Activated naive CD8-positive, alpha-beta T cell treated with anti-CD3 and anti-CD28 coated beads, Interleukin-2, amount 50 U/mL, for 24 hours (primary cell): ENCODE measurements at regions not wholly inside any gene's neighbourhood (a gene's known extent, or its start where the extent isn't known, plus 50 kb on each side); places are given as distances from the start of the nearest gene placed in this dataset.
A peak's percentile ranks its signal among the peaks of the same experiment; 100 is the strongest.

Experiments
- ATAC-seq: fragments of 150-1000 bp; cut with Tn5 transposase; one replicate; pipeline ENCODE4 v1.10.0; 2021
- DNase-seq: peaks from one replicate; pipeline ENCODE4 v3.0.0; 2021
- H3K27ac Mint-ChIP-seq: one replicate; pipeline ENCODE4 v1.8.0; 2021; ENCODE audit warnings: mild to moderate bottlenecking, mixed read lengths
- H3K27me3 Mint-ChIP-seq: one replicate; pipeline ENCODE4 v1.8.0; 2021; ENCODE audit warnings: mixed read lengths
- H3K36me3 Mint-ChIP-seq: one replicate; pipeline ENCODE4 v1.8.0; 2021; ENCODE audit warnings: low read depth, mixed read lengths
- H3K4me1 Mint-ChIP-seq: one replicate; pipeline ENCODE4 v1.8.0; 2021; ENCODE audit warnings: mixed read lengths
- H3K4me3 Mint-ChIP-seq: one replicate; pipeline ENCODE4 v1.8.0; 2021; ENCODE audit warnings: mild to moderate bottlenecking, moderate library complexity, mixed read lengths
- H3K9me3 Mint-ChIP-seq: one replicate; pipeline ENCODE4 v1.8.0; 2021; ENCODE audit warnings: mixed read lengths

DNA sequence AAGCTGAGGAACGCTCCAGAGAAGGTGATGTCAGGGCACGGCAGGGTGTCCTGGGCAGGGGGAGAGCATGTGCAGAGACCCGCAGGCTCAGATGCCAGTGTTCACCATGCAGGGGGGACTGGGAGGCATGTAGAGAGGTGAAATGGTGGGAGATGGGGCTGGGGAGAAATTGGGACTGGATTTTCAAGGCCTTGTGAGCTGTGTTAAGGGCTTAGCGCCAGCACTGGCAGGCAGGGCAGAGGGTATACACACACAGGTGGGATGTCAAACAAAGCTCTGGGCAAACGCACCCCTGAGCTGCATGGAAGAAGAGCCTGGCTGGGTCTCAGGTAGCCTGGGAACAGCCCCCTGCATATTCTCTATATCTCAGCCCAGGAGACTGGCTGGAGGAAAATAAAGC lies 282.7 kb downstream of the SHQ1 start:
- no peak overlapping the region for H3K27ac Mint-ChIP-seq
- H3K36me3 Mint-ChIP-seq, result no peaks in the 10 kb centered on the region
- DNase-seq (no peak), ATAC-seq (no peak)
- no peak overlapping the region for H3K4me3 Mint-ChIP-seq
- H3K27me3 Mint-ChIP-seq, result no peaks in the 10 kb centered on the region
- no peaks in the 10 kb centered on the region for H3K9me3 Mint-ChIP-seq
- no peaks in the 10 kb centered on the region for H3K4me1 Mint-ChIP-seq

DNA sequence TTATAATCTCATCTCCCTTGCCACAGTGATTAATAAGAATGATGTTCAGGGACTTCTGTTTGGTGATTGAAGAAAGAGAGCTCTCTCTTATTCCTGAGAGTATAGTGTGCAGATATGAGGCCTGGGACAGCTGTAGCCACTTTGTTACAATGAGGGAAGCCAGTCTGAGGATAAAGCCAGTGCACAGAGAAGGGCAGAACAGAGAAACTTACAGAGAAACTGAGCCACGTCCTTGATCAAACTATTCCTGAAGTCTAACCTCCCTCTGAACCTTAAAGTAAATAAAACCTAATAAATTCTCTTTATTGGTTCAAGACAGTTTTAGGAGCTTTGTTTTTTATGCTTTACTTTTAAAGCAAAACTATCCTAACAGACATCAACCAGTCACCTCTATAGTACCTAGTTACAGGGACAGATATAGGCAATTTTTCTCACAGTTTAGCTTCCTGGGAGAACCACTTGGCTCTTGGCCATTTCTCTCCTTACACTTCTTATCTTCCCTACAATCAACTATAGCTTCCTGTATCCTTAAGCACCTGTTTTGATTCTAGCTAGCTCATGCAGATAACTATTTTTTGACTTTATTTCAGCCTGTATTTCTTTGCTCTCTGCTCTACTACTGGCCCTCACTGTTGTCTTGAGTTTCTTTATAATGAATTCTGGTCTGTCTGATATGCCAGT lies 284.4 kb downstream of the SHQ1 start:
- Mint-ChIP-seq H3K27ac (no peak overlapping the region), H3K36me3 (no peaks in the 10 kb centered on the region), H3K9me3 (no peaks in the 10 kb centered on the region), H3K4me3 (no peak overlapping the region), H3K4me1 (peaks cover 5% of the 10 kb centered on the region), H3K27me3 (no peaks in the 10 kb centered on the region)
- DNase-seq, result no peak
- no peak for ATAC-seq

DNA sequence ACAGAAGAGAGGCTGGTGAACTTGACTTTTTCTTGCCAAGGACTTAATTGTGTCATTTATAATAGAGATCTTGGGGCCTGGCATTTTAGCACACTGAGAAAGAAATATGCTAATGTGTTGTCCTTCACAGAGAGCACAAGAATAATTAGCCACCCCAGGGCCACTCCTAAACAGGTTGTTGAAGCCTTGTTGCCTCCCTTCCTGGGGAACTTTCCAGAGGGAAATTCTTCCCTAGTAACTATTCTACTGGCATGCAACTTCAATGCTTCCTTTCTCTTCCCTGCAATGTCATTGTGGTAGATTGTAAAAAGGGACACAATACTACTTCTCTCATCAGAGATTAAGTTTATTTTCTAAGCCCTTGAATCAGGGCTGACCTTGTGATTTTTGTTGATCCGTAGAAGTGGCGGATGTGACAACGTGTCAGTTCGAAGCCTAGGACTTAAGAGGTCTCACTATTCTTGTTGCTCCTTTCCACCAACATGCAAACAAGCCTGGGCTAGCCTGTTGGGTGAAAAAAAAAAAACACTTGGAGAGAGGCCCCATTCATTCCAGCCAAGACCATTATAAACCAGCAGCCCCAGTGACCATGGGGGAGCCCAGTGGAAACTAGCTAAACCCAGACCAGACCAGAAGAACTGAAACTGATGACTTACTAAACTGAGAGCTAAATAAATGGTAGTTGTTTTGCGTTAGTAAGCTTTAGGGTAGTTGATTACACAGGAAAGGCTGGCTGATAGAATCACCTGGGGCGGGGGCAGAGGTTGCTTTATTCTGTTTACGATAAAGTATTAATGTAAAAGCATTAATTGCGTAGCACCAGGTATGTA lies 287.2 kb downstream of the SHQ1 start:
- H3K27ac Mint-ChIP-seq, result no peak overlapping the region
- DNase-seq (no peak), ATAC-seq (no peak)
- H3K36me3 Mint-ChIP-seq, result no peaks in the 10 kb centered on the region
- no peaks in the 10 kb centered on the region for H3K27me3 Mint-ChIP-seq
- peaks cover 20% of the 10 kb centered on the region for H3K9me3 Mint-ChIP-seq
- no peak overlapping the region for H3K4me3 Mint-ChIP-seq
- peaks cover 7% of the 10 kb centered on the region for H3K4me1 Mint-ChIP-seq

GRCh38 chr3:72559385-72559784 lies 288.9 kb downstream of the SHQ1 start:
- DNase-seq (no peak), ATAC-seq (no peak)
- H3K9me3 Mint-ChIP-seq, result peaks cover 20% of the 10 kb centered on the region
- H3K36me3 Mint-ChIP-seq, result no peaks in the 10 kb centered on the region
- H3K4me1 Mint-ChIP-seq, result peaks cover 7% of the 10 kb centered on the region
- no peak overlapping the region for H3K4me3 Mint-ChIP-seq
- H3K27ac Mint-ChIP-seq, result no peak overlapping the region
- no peaks in the 10 kb centered on the region for H3K27me3 Mint-ChIP-seq

- peaks cover 20% of the 10 kb centered on the region for H3K9me3 Mint-ChIP-seq
- DNase-seq (no peak), ATAC-seq (no peak)
- peaks cover 7% of the 10 kb centered on the region for H3K4me1 Mint-ChIP-seq
- H3K36me3 Mint-ChIP-seq, result no peaks in the 10 kb centered on the region
- H3K27me3 Mint-ChIP-seq, result no peaks in the 10 kb centered on the region
- H3K4me3 Mint-ChIP-seq, result no peak overlapping the region
- H3K27ac Mint-ChIP-seq, result no peak overlapping the region
These were observed 290.2 kb downstream of the SHQ1 start for GRCh38 chr3:72558001-72558400.

- no peak for DNase-seq
- H3K27me3 Mint-ChIP-seq, result no peaks in the 10 kb centered on the region
- ATAC-seq, result no peak
- H3K4me3 Mint-ChIP-seq, result no peak overlapping the region
- H3K4me1 Mint-ChIP-seq, result peaks cover 7% of the 10 kb centered on the region
- H3K36me3 Mint-ChIP-seq, result no peaks in the 10 kb centered on the region
- no peak overlapping the region for H3K27ac Mint-ChIP-seq
- H3K9me3 Mint-ChIP-seq, result peaks cover 20% of the 10 kb centered on the region
These were observed 292.5 kb downstream of the SHQ1 start for GRCh38 chr3:72555714-72556113.

GRCh38 chr3:72554689-72555088 lies 293.6 kb downstream of the SHQ1 start:
- no peak overlapping the region for H3K4me3 Mint-ChIP-seq
- H3K9me3 Mint-ChIP-seq, result peaks cover 20% of the 10 kb centered on the region
- H3K27me3 Mint-ChIP-seq, result no peaks in the 10 kb centered on the region
- peaks cover 16% of the 10 kb centered on the region for H3K4me1 Mint-ChIP-seq
- no peak overlapping the region for H3K27ac Mint-ChIP-seq
- DNase-seq, result no peak
- no peaks in the 10 kb centered on the region for H3K36me3 Mint-ChIP-seq
- no peak for ATAC-seq

GRCh38 chr3:72553298-72553697 lies 294.9 kb downstream of the SHQ1 start:
- no peaks in the 10 kb centered on the region for H3K27me3 Mint-ChIP-seq
- peaks cover 15% of the 10 kb centered on the region for H3K4me1 Mint-ChIP-seq
- H3K36me3 Mint-ChIP-seq, result no peaks in the 10 kb centered on the region
- peaks cover 15% of the 10 kb centered on the region for H3K9me3 Mint-ChIP-seq
- no peak overlapping the region for H3K4me3 Mint-ChIP-seq
- no peak overlapping the region for H3K27ac Mint-ChIP-seq
- DNase-seq, result no peak
- ATAC-seq, result no peak

GRCh38 chr3:72550582-72551262 lies 297.5 kb downstream of the SHQ1 start:
- Mint-ChIP-seq H3K27me3 (no peaks in the 10 kb centered on the region), H3K4me3 (peak overlapping the region; percentile 66), H3K4me1 (peaks cover 15% of the 10 kb centered on the region), H3K36me3 (no peaks in the 10 kb centered on the region), H3K27ac (no peak overlapping the region), H3K9me3 (no peaks in the 10 kb centered on the region)
- no peak for DNase-seq
- ATAC-seq, result no peak

GRCh38 chr3:72549761-72550581 lies 298.3 kb downstream of the SHQ1 start:
- no peaks in the 10 kb centered on the region for H3K27me3 Mint-ChIP-seq
- H3K4me3 Mint-ChIP-seq, result peak overlapping the region; percentile 66
- peaks cover 15% of the 10 kb centered on the region for H3K4me1 Mint-ChIP-seq
- H3K36me3 Mint-ChIP-seq, result no peaks in the 10 kb centered on the region
- DNase-seq (peak; percentile 5), ATAC-seq (peak; percentile 28)
- H3K27ac Mint-ChIP-seq, result peak overlapping the region; percentile 81
- no peaks in the 10 kb centered on the region for H3K9me3 Mint-ChIP-seq

- no peak for ATAC-seq
- H3K9me3 Mint-ChIP-seq, result no peaks in the 10 kb centered on the region
- no peaks in the 10 kb centered on the region for H3K36me3 Mint-ChIP-seq
- H3K4me1 Mint-ChIP-seq, result peaks cover 15% of the 10 kb centered on the region
- no peak overlapping the region for H3K4me3 Mint-ChIP-seq
- no peaks in the 10 kb centered on the region for H3K27me3 Mint-ChIP-seq
- H3K27ac Mint-ChIP-seq, result no peak overlapping the region
- DNase-seq, result no peak
These were observed 299.3 kb downstream of the SHQ1 start for GRCh38 chr3:72548981-72549380.

DNA sequence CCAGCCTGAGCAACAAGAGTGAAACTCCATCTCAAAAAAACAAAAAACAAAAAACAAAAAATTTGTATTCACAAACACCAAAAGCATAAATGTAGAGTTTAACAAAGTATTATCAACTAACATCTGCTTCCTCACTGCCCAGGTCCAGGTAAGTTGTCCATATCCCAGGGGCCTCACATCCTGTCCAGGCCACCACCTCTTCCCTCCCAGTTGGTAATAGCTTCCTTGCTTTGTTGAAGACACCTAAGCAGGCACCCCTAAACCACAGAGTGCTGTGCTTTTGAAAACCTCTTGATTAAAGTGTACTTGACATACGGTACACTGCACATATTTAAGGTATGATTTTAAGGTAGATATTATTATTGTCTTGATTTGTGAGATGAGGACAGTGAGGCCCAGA lies 299.8 kb downstream of the SHQ1 start:
- Mint-ChIP-seq H3K4me1 (peaks cover 15% of the 10 kb centered on the region), H3K27ac (no peak overlapping the region), H3K27me3 (no peaks in the 10 kb centered on the region), H3K4me3 (no peak overlapping the region), H3K9me3 (no peaks in the 10 kb centered on the region), H3K36me3 (no peaks in the 10 kb centered on the region)
- no peak for ATAC-seq
- no peak for DNase-seq

- DNase-seq (no peak), ATAC-seq (no peak)
- Mint-ChIP-seq H3K27me3 (no peaks in the 10 kb centered on the region), H3K9me3 (no peaks in the 10 kb centered on the region), H3K4me3 (no peak overlapping the region), H3K27ac (no peak overlapping the region), H3K4me1 (peaks cover 20% of the 10 kb centered on the region), H3K36me3 (no peaks in the 10 kb centered on the region)
These were observed 301.1 kb downstream of the SHQ1 start for GRCh38 chr3:72547183-72547582.

DNA sequence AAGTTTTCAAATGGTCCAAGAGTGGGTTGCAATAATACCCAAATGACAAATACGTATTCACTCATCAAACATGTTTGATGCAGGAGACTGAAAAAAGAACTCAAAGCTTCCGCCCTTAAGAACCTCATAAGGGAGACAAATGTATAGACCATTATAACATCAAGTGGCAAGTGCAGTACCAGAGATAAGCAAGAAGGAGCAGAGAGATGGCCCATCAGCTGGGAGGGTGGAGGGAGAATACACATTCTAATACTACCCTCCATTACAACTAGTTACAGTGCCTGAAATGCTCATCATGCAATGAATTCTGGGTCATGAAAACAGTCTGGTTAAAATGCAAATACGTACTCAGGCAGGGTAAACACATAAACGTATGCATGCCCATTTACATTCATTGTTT lies 304.0 kb downstream of the SHQ1 start:
- DNase-seq (no peak), ATAC-seq (no peak)
- Mint-ChIP-seq H3K4me1 (peaks cover 11% of the 10 kb centered on the region), H3K27me3 (peaks cover 3% of the 10 kb centered on the region), H3K9me3 (peaks cover 8% of the 10 kb centered on the region), H3K27ac (no peak overlapping the region), H3K4me3 (no peak overlapping the region), H3K36me3 (no peaks in the 10 kb centered on the region)
